Hepatocyte (in vitro differentiated cells): ENCODE measurements at regions not wholly inside any gene's neighbourhood (a gene's known extent, or its start where the extent isn't known, plus 50 kb on each side); places are given as distances from the start of the nearest gene placed in this dataset.

Source experiments
- DNase-seq: peaks from one replicate; pipeline ENCODE4 v3.0.0-alpha.2; 2016; ENCODE audit warnings: low spot score
- H2AFZ ChIP-seq: fragments of 200-600 bp; sonication (generic); 2 replicates; pipeline ENCODE4 v1.6.0; 2016; ENCODE audit warnings: antibody characterized with exemption, mild to moderate bottlenecking
- H3K27ac ChIP-seq: fragments of 200-600 bp; sonication (generic); 2 replicates; pipeline ENCODE4 v1.5.1; 2016; ENCODE audit warnings: mild to moderate bottlenecking
- H3K27me3 ChIP-seq: fragments of 200-600 bp; sonication (generic); 2 replicates; pipeline ENCODE4 v1.6.1; 2016
- H3K36me3 ChIP-seq: fragments of 200-600 bp; sonication (generic); replicated peaks from 2 replicates; pipeline ENCODE4 v1.5.1; 2016; ENCODE audit warnings: low read depth; ENCODE audit not compliant: insufficient read depth
- H3K4me1 ChIP-seq: fragments of 200-600 bp; sonication (generic); 2 replicates; pipeline ENCODE4 v1.5.1; 2016; ENCODE audit warnings: mild to moderate bottlenecking, moderate library complexity; ENCODE audit not compliant: insufficient read depth
- H3K4me2 ChIP-seq: fragments of 200-600 bp; sonication (generic); 2 replicates; pipeline ENCODE4 v1.6.0; 2016
- H3K4me3 ChIP-seq: fragments of 200-600 bp; sonication (generic); 2 replicates; pipeline ENCODE4 v1.5.1; 2016; ENCODE audit warnings: mild to moderate bottlenecking
- H3K79me2 ChIP-seq: fragments of 200-600 bp; sonication (generic); 2 replicates; pipeline ENCODE4 v1.6.0; 2017; ENCODE audit warnings: mild to moderate bottlenecking
- H3K9me2 ChIP-seq: fragments of 200-600 bp; sonication (generic); replicated peaks from 2 replicates; pipeline ENCODE4 v1.6.0; 2017; ENCODE audit warnings: mild to moderate bottlenecking; ENCODE audit not compliant: insufficient read depth
- H3K9me3 ChIP-seq: fragments of 200-600 bp; sonication (generic); 2 replicates; pipeline ENCODE4 v1.5.1; 2016; ENCODE audit warnings: low read depth, mild to moderate bottlenecking
- H4K20me1 ChIP-seq: fragments of 200-600 bp; sonication (generic); 2 replicates; pipeline ENCODE4 v1.6.0; 2016; ENCODE audit warnings: mild to moderate bottlenecking; ENCODE audit not compliant: insufficient read depth, poor library complexity, severe bottlenecking
- EZH2 ChIP-seq: fragments of 200-600 bp; sonication (generic); IDR thresholded peaks from 2 replicates; pipeline ENCODE4 v1.6.1; 2016; ENCODE audit warnings: antibody characterized with exemption, mild to moderate bottlenecking, borderline replicate concordance
- EZH2phosphoT487 ChIP-seq: fragments of 200-600 bp; sonication (generic); IDR thresholded peaks from one replicate; pipeline ENCODE4 v1.6.1; 2018; ENCODE audit warnings: antibody characterized with exemption, mild to moderate bottlenecking, low read depth, moderate library complexity; ENCODE audit not compliant: unreplicated experiment, severe bottlenecking
- WGBS: methylation state at CpG from one replicate; pipeline ENCODE4 v1.1.6; 2016; ENCODE audit warnings: low lambda C conversion rate; ENCODE audit errors: missing lambda C conversion rate; 5-methylcytosine and 5-hydroxymethylcytosine counted together
- TF ChIP-seq, protein P1 (sequence below): fragments of 200-600 bp; sonication (generic); IDR thresholded peaks from 2 replicates; pipeline ENCODE4 v1.5.1; 2016; ENCODE audit warnings: antibody characterized with exemption, mild to moderate bottlenecking; ENCODE audit not compliant: poor library complexity

DNA sequence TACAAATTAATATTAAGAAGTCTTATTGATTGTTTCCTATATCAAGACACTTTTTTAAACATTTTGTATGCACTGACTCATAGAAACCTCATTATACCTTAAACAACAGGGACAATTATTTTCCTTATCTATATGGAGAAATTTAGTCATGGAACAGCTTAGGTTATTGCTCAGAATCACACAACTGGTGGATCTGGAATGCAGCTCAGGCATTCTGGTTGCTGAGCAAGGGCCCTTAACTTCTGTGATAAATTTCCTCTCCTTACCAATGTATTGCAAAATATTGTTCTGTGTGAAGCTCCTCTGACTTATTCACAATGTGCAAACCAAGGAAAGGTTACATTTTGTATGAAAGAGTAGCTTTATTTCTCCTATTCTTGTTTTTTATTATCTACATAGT, 817.8 kb downstream of the LRFN5 start:
- TF ChIP-seq EZH2phosphoT487 (no peak), EZH2 (no peak)
- TF ChIP-seq, protein P1, sequence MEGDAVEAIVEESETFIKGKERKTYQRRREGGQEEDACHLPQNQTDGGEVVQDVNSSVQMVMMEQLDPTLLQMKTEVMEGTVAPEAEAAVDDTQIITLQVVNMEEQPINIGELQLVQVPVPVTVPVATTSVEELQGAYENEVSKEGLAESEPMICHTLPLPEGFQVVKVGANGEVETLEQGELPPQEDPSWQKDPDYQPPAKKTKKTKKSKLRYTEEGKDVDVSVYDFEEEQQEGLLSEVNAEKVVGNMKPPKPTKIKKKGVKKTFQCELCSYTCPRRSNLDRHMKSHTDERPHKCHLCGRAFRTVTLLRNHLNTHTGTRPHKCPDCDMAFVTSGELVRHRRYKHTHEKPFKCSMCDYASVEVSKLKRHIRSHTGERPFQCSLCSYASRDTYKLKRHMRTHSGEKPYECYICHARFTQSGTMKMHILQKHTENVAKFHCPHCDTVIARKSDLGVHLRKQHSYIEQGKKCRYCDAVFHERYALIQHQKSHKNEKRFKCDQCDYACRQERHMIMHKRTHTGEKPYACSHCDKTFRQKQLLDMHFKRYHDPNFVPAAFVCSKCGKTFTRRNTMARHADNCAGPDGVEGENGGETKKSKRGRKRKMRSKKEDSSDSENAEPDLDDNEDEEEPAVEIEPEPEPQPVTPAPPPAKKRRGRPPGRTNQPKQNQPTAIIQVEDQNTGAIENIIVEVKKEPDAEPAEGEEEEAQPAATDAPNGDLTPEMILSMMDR: no peak
- Histone ChIP-seq H4K20me1 (no peaks in the 10 kb centered on the region), H2AFZ (no peak overlapping the region), H3K79me2 (no peaks in the 10 kb centered on the region), H3K4me3 (no peak overlapping the region), H3K4me1 (no peaks in the 10 kb centered on the region), H3K27ac (no peak overlapping the region), H3K27me3 (no peaks in the 10 kb centered on the region), H3K9me3 (no peaks in the 10 kb centered on the region), H3K9me2 (no peaks in the 10 kb centered on the region), H3K4me2 (no peak overlapping the region), H3K36me3 (no peaks in the 10 kb centered on the region)
- no peak for DNase-seq

DNA sequence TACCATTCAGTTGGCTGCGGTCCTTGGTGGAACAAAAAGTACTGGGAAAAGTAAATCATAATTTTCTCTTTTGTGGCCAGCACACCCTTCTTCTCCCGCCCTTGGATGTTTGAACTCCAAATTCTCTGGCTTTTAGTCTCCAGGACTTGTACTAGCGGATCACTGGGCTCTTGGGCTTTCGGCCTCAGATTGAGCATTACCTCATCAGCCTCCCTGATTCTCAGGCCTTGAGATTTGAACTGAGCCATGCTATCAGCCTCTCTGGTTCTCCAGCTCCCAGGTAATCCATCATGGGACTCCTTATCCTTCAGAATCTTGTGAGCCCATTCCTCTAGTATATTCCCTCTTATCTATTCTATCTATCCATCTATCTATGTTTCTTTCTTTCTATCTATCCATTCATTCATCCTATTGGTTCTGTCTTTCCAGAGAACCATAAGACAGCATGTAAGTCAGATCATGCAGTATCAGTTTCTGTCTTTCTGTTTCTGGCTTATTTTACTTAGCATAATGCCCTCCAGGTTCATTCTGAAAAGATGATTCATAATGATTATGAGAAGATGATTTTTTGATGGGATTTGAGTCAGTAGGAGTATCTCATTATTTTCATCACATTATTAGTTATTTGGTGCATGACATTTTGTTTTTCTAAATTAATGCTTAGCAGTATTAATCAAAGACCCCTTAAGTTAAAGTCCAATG, 814.9 kb downstream of the LRFN5 start:
- H2AFZ ChIP-seq: no peak overlapping the region
- H3K4me3 ChIP-seq: no peak overlapping the region
- H3K36me3 ChIP-seq: no peaks in the 10 kb centered on the region
- H3K27me3 ChIP-seq: no peaks in the 10 kb centered on the region
- H3K9me3 ChIP-seq: no peaks in the 10 kb centered on the region
- DNase-seq: no peak
- no peaks in the 10 kb centered on the region for H3K4me1 ChIP-seq
- no peaks in the 10 kb centered on the region for H4K20me1 ChIP-seq
- no peaks in the 10 kb centered on the region for H3K79me2 ChIP-seq
- no peak overlapping the region for H3K4me2 ChIP-seq
- H3K27ac ChIP-seq: no peak overlapping the region
- H3K9me2 ChIP-seq: no peaks in the 10 kb centered on the region
- TF ChIP-seq, protein P1: no peak
- TF ChIP-seq EZH2phosphoT487: no peak
- WGBS: 92% methylated on average over 4 of the region's 4 CpGs

DNA sequence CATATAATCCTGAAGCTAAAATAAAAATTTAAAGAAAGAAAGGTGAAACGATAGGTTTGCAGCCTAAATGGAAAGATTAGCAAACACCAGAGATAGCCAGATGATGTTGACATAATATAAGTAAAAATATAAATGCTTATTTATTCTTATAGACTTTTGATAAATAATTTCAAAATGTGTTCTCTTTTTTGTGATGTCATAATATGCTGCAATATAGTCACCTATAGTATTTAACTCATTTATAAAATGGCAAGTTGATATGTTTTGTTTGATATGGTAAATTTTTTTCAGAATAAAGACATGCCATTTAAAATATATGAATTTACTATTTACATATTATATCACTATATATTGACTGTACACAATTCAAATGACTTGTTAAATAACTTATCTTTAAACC, 813.4 kb downstream of the LRFN5 start:
- WGBS: 74% methylated on average over 1 of the region's 1 CpG
- TF ChIP-seq EZH2 (no peak), EZH2phosphoT487 (no peak)
- TF ChIP-seq, protein P1: no peak
- Histone ChIP-seq H3K9me2 (no peaks in the 10 kb centered on the region), H3K4me3 (no peak overlapping the region), H3K79me2 (no peaks in the 10 kb centered on the region), H2AFZ (no peak overlapping the region), H4K20me1 (no peaks in the 10 kb centered on the region), H3K27me3 (no peaks in the 10 kb centered on the region), H3K36me3 (no peaks in the 10 kb centered on the region), H3K4me1 (no peaks in the 10 kb centered on the region), H3K4me2 (no peak overlapping the region), H3K27ac (no peak overlapping the region), H3K9me3 (no peaks in the 10 kb centered on the region)
- no peak for DNase-seq

DNA sequence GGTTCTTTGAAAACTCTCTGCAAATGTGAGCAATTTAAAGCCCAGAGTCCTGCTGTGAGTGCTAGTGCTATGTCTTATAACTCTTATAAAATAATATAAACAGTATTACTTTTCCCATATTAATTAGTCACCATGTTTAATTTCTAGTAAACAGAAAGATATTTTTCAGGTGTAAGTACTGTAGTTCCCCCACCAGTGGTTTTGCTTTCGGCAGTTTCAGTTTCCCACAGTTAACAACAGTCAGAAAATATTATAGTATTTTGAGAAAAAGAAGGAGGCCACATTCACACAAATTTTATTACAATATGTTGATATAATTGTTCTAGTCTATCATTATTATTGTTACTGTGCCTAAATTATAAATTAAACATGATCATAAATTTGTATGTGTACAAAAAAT, 800.5 kb downstream of the LRFN5 start:
- Histone ChIP-seq H3K9me3 (no peaks in the 10 kb centered on the region), H3K4me1 (no peaks in the 10 kb centered on the region), H4K20me1 (no peaks in the 10 kb centered on the region), H3K79me2 (no peaks in the 10 kb centered on the region), H3K4me3 (no peak overlapping the region), H3K36me3 (no peaks in the 10 kb centered on the region), H3K4me2 (no peak overlapping the region), H3K27me3 (no peaks in the 10 kb centered on the region), H3K27ac (no peak overlapping the region), H2AFZ (no peak overlapping the region), H3K9me2 (no peaks in the 10 kb centered on the region)
- WGBS: 97% methylated on average over 1 of the region's 1 CpG
- no peak for DNase-seq
- TF ChIP-seq EZH2: no peak
- TF ChIP-seq EZH2phosphoT487: no peak
- TF ChIP-seq, protein P1: no peak
